ENCODE measurements at regions not wholly inside any gene's neighbourhood (a gene's known extent, or its start where the extent isn't known, plus 50 kb on each side); places are given as distances from the start of the nearest gene placed in this dataset.

- intact Hi-C loops (cut with DNase I, micrococcal nuclease) = no loop called here
- ChIA-PET CTCF (no interaction called here), POLR2A (no interaction called here)
- no peaks in the 10 kb centered on the region for H3K4me1 Mint-ChIP-seq (ENCODE audit: low read depth)
- no peak overlapping the region for H3K4me3 ChIP-seq (ENCODE audit: low read length)
- H3K4me1 ChIP-seq (ENCODE audit: insufficient read depth, low read length) = no peaks in the 10 kb centered on the region
- no peak for TF ChIP-seq CTCF (IDR thresholded peaks at IDR 0.05)
- DNase-seq (no peak), ATAC-seq (ENCODE audit: poor library complexity) (no peak)
- no peak overlapping the region for H3K4me3 Mint-ChIP-seq
- H3K27me3 ChIP-seq (ENCODE audit: control insufficient read depth in 1 of 2, insufficient read depth in 2 of 2, low read length in 2 of 2) = no peaks in the 10 kb centered on the region
- no peak overlapping the region for H3K27ac ChIP-seq (ENCODE audit: low read depth in 1 of 2, low read length in 2 of 2)
- H3K27me3 Mint-ChIP-seq = peaks cover 15% of the 10 kb centered on the region
- no peaks in the 10 kb centered on the region for H3K36me3 ChIP-seq (ENCODE audit: insufficient read depth, low read length)
- no peaks in the 10 kb centered on the region for H3K9me3 Mint-ChIP-seq
- no peak overlapping the region for H3K27ac Mint-ChIP-seq
- H3K36me3 Mint-ChIP-seq (ENCODE audit: low read depth) = no peaks in the 10 kb centered on the region
- H3K9me3 ChIP-seq (ENCODE audit: control insufficient read depth in 1 of 2, insufficient read depth in 1 of 2, low read length in 2 of 2) = no peaks in the 10 kb centered on the region
Observed at GRCh38 chr5:88425124-88425523, 156.5 kb upstream of the TMEM161B start.

GRCh38 chr5:88419931-88420330, 151.3 kb upstream of the TMEM161B start:
- Mint-ChIP-seq H3K9me3 (no peaks in the 10 kb centered on the region), H3K27me3 (peaks cover 13% of the 10 kb centered on the region), H3K27ac (no peak overlapping the region), H3K4me3 (no peak overlapping the region), H3K4me1 (ENCODE audit: low read depth) (no peaks in the 10 kb centered on the region), H3K36me3 (ENCODE audit: low read depth) (no peaks in the 10 kb centered on the region)
- no peak for TF ChIP-seq CTCF (IDR thresholded peaks at IDR 0.05)
- H3K4me3 ChIP-seq (ENCODE audit: low read length) = no peak overlapping the region
- ChIA-PET CTCF (interaction anchor here (1.8 kb wide), 1 partner anchor 10 kb away, joined by 3 read pairs; no protein-coding TSS in a partner anchor), POLR2A (no interaction called here)
- H3K27me3 ChIP-seq (ENCODE audit: control insufficient read depth in 1 of 2, insufficient read depth in 2 of 2, low read length in 2 of 2) = no peaks in the 10 kb centered on the region
- peaks cover 0 to 3% of the 10 kb centered on the region in 2 experiments for H3K9me3 ChIP-seq (ENCODE audit: control insufficient read depth in 1 of 2, insufficient read depth in 1 of 2, low read length in 2 of 2)
- DNase-seq (no peak), ATAC-seq (ENCODE audit: poor library complexity) (no peak)
- no peak overlapping the region for H3K27ac ChIP-seq (ENCODE audit: low read depth in 1 of 2, low read length in 2 of 2)
- no peaks in the 10 kb centered on the region for H3K4me1 ChIP-seq (ENCODE audit: insufficient read depth, low read length)
- intact Hi-C loops (cut with DNase I, micrococcal nuclease) = no loop called here
- no peaks in the 10 kb centered on the region for H3K36me3 ChIP-seq (ENCODE audit: insufficient read depth, low read length)

GRCh38 chr5:88407341-88407740, 138.7 kb upstream of the TMEM161B start:
- Histone ChIP-seq H3K27ac (ENCODE audit: low read depth in 1 of 2, low read length in 2 of 2) (no peak overlapping the region), H3K36me3 (ENCODE audit: insufficient read depth, low read length) (no peaks in the 10 kb centered on the region), H3K9me3 (ENCODE audit: control insufficient read depth in 1 of 2, insufficient read depth in 1 of 2, low read length in 2 of 2) (no peaks in the 10 kb centered on the region), H3K4me1 (ENCODE audit: insufficient read depth, low read length) (no peaks in the 10 kb centered on the region), H3K27me3 (ENCODE audit: control insufficient read depth in 1 of 2, insufficient read depth in 2 of 2, low read length in 2 of 2) (no peaks in the 10 kb centered on the region), H3K4me3 (ENCODE audit: low read length) (no peak overlapping the region)
- intact Hi-C loops (cut with DNase I, micrococcal nuclease) = no loop called here
- no peak for TF ChIP-seq CTCF (IDR thresholded peaks at IDR 0.05)
- Mint-ChIP-seq H3K27ac (no peak overlapping the region), H3K36me3 (ENCODE audit: low read depth) (no peaks in the 10 kb centered on the region), H3K4me3 (no peak overlapping the region), H3K4me1 (ENCODE audit: low read depth) (no peaks in the 10 kb centered on the region), H3K9me3 (no peaks in the 10 kb centered on the region), H3K27me3 (peaks cover 19% of the 10 kb centered on the region)
- POLR2A ChIA-PET = no interaction called here
- CTCF ChIA-PET = no interaction called here
- ATAC-seq (ENCODE audit: poor library complexity) (no peak), DNase-seq (no peak)

Data from CD4-positive, alpha-beta T cell (primary cell).